ENCODE measurements at regions not wholly inside any gene's neighbourhood (a gene's known extent, or its start where the extent isn't known, plus 50 kb on each side); places are given as distances from the start of the nearest gene placed in this dataset.
"Not testable (repeated sequence)": the region's sequence is repeated elsewhere in the genome, so short reads cannot be mapped to it uniquely, and the experiment has no call there.

- no peaks in the 10 kb centered on the region for H3K79me2 ChIP-seq (ENCODE audit: low read length)
- TF ChIP-seq EZH2phosphoT487 (IDR thresholded peaks at IDR 0.05; ENCODE audit: borderline replicate concordance, low read length) (no peak), CTCF (conservative IDR thresholded peaks at IDR 0.05; ENCODE audit: low read depth, low read length) (no peak), EZH2 (IDR thresholded peaks at IDR 0.05; ENCODE audit: low read length, unreplicated experiment) (no peak)
- intact Hi-C loops (cut with micrococcal nuclease), result no loop called here
- no peaks in the 10 kb centered on the region for H3K9me2 ChIP-seq (replicated peaks; ENCODE audit: low read length)
- no peak overlapping the region for H2AFZ ChIP-seq (ENCODE audit: low read length)
- no peaks in the 10 kb centered on the region for H3K4me1 ChIP-seq (ENCODE audit: insufficient read depth, low read length)
- H3K4me3 ChIP-seq (ENCODE audit: low read length), result no peak overlapping the region
- H3K9ac ChIP-seq (ENCODE audit: low read length), result no peak overlapping the region
- no peak overlapping the region for H3K27ac ChIP-seq (ENCODE audit: low read length)
- CTCF ChIA-PET, result interaction anchor here (0.6 kb wide), 1 partner anchor 287 kb away, joined by 3 read pairs; no protein-coding TSS in a partner anchor
- no peaks in the 10 kb centered on the region for H3F3A ChIP-seq (ENCODE audit: low read length, unreplicated experiment)
- DNase-seq (no peak), ATAC-seq (no peak)
- H3K36me3 ChIP-seq (ENCODE audit: low read depth, low read length), result no peaks in the 10 kb centered on the region
- H3K9me3 ChIP-seq (ENCODE audit: low read length), result no peaks in the 10 kb centered on the region
- POLR2A ChIA-PET (ENCODE audit: unreplicated experiment), result no interaction called here
- no peaks in the 10 kb centered on the region for H3K27me3 ChIP-seq (ENCODE audit: low read length)
- no peaks in the 10 kb centered on the region for H4K20me1 ChIP-seq (ENCODE audit: low read length)
- BruUV-seq (replicated peaks), result no TSS peak
- H3K4me2 ChIP-seq (ENCODE audit: low read length), result no peak overlapping the region
These were observed 124.4 kb upstream of the ITGB1 start for GRCh38 chr10:33082373-33082895.

- H3K4me2 ChIP-seq (ENCODE audit: low read length); BruUV-seq (replicated peaks); H3K4me3 ChIP-seq (ENCODE audit: low read length); H3K9ac ChIP-seq (ENCODE audit: low read length); H3K79me2 ChIP-seq (ENCODE audit: low read length); H3K9me3 ChIP-seq (ENCODE audit: low read length); intact Hi-C loops (cut with micrococcal nuclease); H3K9me2 ChIP-seq (replicated peaks; ENCODE audit: low read length); H4K20me1 ChIP-seq (ENCODE audit: low read length); CTCF ChIA-PET; H3F3A ChIP-seq (ENCODE audit: low read length, unreplicated experiment); POLR2A ChIA-PET (ENCODE audit: unreplicated experiment); H3K36me3 ChIP-seq (ENCODE audit: low read depth, low read length); H3K27ac ChIP-seq (ENCODE audit: low read length); H3K4me1 ChIP-seq (ENCODE audit: insufficient read depth, low read length); H3K27me3 ChIP-seq (ENCODE audit: low read length); H2AFZ ChIP-seq (ENCODE audit: low read length): not testable (repeated sequence)
- DNase-seq, result peak; percentile 56
- ATAC-seq, result peak; percentile 87
These were observed 122.4 kb upstream of the ITGB1 start for GRCh38 chr10:33080467-33080866.

- CTCF ChIA-PET, result no interaction called here
- H3K27me3 ChIP-seq (ENCODE audit: low read length), result no peaks in the 10 kb centered on the region
- no peaks in the 10 kb centered on the region for H4K20me1 ChIP-seq (ENCODE audit: low read length)
- POLR2A ChIA-PET (ENCODE audit: unreplicated experiment), result no interaction called here
- no peaks in the 10 kb centered on the region for H3K4me1 ChIP-seq (ENCODE audit: insufficient read depth, low read length)
- no TSS peak for BruUV-seq (replicated peaks)
- no peak overlapping the region for H3K4me2 ChIP-seq (ENCODE audit: low read length)
- H3K9ac ChIP-seq (ENCODE audit: low read length), result no peak overlapping the region
- TF ChIP-seq EZH2phosphoT487 (IDR thresholded peaks at IDR 0.05; ENCODE audit: borderline replicate concordance, low read length), result no peak
- TF ChIP-seq CTCF (conservative IDR thresholded peaks at IDR 0.05; ENCODE audit: low read depth, low read length), result no peak
- no peak for TF ChIP-seq EZH2 (IDR thresholded peaks at IDR 0.05; ENCODE audit: low read length, unreplicated experiment)
- intact Hi-C loops (cut with micrococcal nuclease), result no loop called here
- H2AFZ ChIP-seq (ENCODE audit: low read length), result no peak overlapping the region
- DNase-seq (no peak), ATAC-seq (no peak)
- no peaks in the 10 kb centered on the region for H3K9me3 ChIP-seq (ENCODE audit: low read length)
- no peak overlapping the region for H3K4me3 ChIP-seq (ENCODE audit: low read length)
- no peaks in the 10 kb centered on the region for H3K36me3 ChIP-seq (ENCODE audit: low read depth, low read length)
- H3K9me2 ChIP-seq (replicated peaks; ENCODE audit: low read length), result no peaks in the 10 kb centered on the region
- H3F3A ChIP-seq (ENCODE audit: low read length, unreplicated experiment), result no peaks in the 10 kb centered on the region
- H3K79me2 ChIP-seq (ENCODE audit: low read length), result no peaks in the 10 kb centered on the region
- H3K27ac ChIP-seq (ENCODE audit: low read length), result no peak overlapping the region
These were observed 116.4 kb upstream of the ITGB1 start for GRCh38 chr10:33074443-33074842.
